Activated T-helper 1 cell treated with anti-CD3 and anti-CD28 coated beads, Interleukin-12 subunit alpha, Interleukin-12 subunit beta, Interleukin-2, Interleukin-4 antibody, amounts not matched to agents 30 ng/mL and 10 ng/mL and 1 ng/mL, durations not matched to agents 14 hours and 24 hours and 36 hours (primary cell): ENCODE measurements at regions not wholly inside any gene's neighbourhood (a gene's known extent, or its start where the extent isn't known, plus 50 kb on each side); places are given as distances from the start of the nearest gene placed in this dataset.
"Not testable (repeated sequence)": the region's sequence is repeated elsewhere in the genome, so short reads cannot be mapped to it uniquely, and the experiment has no call there.

Experiments
- DNase-seq: peaks from one replicate; pipeline ENCODE4 v3.0.0; 2021; ENCODE audit warnings: low spot score
- H3K27ac Mint-ChIP-seq: one replicate; pipeline ENCODE4 v1.8.0; 2021; ENCODE audit warnings: mild to moderate bottlenecking, mixed read lengths
- H3K27me3 Mint-ChIP-seq: one replicate; pipeline ENCODE4 v1.8.0; 2022; ENCODE audit warnings: mild to moderate bottlenecking, moderate library complexity, mixed read lengths; ENCODE audit not compliant: insufficient read depth
- H3K36me3 Mint-ChIP-seq: one replicate; pipeline ENCODE4 v1.8.0; 2021; ENCODE audit warnings: low read depth, mixed read lengths
- H3K4me1 Mint-ChIP-seq: one replicate; pipeline ENCODE4 v1.8.0; 2021; ENCODE audit warnings: low read depth, mixed read lengths
- H3K4me3 Mint-ChIP-seq: one replicate; pipeline ENCODE4 v1.8.0; 2021; ENCODE audit warnings: mild to moderate bottlenecking, moderate library complexity, mixed read lengths
- H3K9me3 Mint-ChIP-seq: one replicate; pipeline ENCODE4 v1.8.0; 2021; ENCODE audit warnings: mixed read lengths
- intact Hi-C: fragments of 100-400 bp; cut with micrococcal nuclease; formaldehyde crosslinking; loops from one replicate; pipeline ENCODE4 v1.15.1; 2024

- Mint-ChIP-seq H3K9me3 (no peaks in the 10 kb centered on the region), H3K27ac (no peak overlapping the region), H3K36me3 (no peaks in the 10 kb centered on the region), H3K27me3 (no peaks in the 10 kb centered on the region), H3K4me1 (no peaks in the 10 kb centered on the region), H3K4me3 (no peak overlapping the region)
- intact Hi-C loops = no loop called here
- no peak for DNase-seq
These were observed 669.6 kb downstream of the UQCRFS1 start for GRCh38 chr19:28543244-28543776.

- Mint-ChIP-seq H3K27me3 (no peaks in the 10 kb centered on the region), H3K4me3 (no peak overlapping the region), H3K4me1 (no peaks in the 10 kb centered on the region), H3K27ac (no peak overlapping the region), H3K36me3 (no peaks in the 10 kb centered on the region), H3K9me3 (peaks cover 7% of the 10 kb centered on the region)
- no peak for DNase-seq
- intact Hi-C loops = no loop called here
These were observed 670.3 kb downstream of the UQCRFS1 start for GRCh38 chr19:28542394-28543243.

- intact Hi-C loops = no loop called here
- Mint-ChIP-seq H3K9me3 (peaks cover 13% of the 10 kb centered on the region), H3K27ac (no peak overlapping the region), H3K27me3 (no peaks in the 10 kb centered on the region), H3K4me3 (no peak overlapping the region), H3K4me1 (no peaks in the 10 kb centered on the region), H3K36me3 (no peaks in the 10 kb centered on the region)
- no peak for DNase-seq
These were observed 671.2 kb downstream of the UQCRFS1 start for GRCh38 chr19:28541602-28542393.

GRCh38 chr19:28541029-28541428 is 671.9 kb downstream of the UQCRFS1 start:
- DNase-seq = no peak
- H3K27me3 Mint-ChIP-seq = no peaks in the 10 kb centered on the region
- no peak overlapping the region for H3K27ac Mint-ChIP-seq
- intact Hi-C loops = no loop called here
- H3K36me3 Mint-ChIP-seq = no peaks in the 10 kb centered on the region
- no peak overlapping the region for H3K4me3 Mint-ChIP-seq
- no peaks in the 10 kb centered on the region for H3K4me1 Mint-ChIP-seq
- peaks cover 13% of the 10 kb centered on the region for H3K9me3 Mint-ChIP-seq

- peaks cover 13% of the 10 kb centered on the region for H3K9me3 Mint-ChIP-seq
- intact Hi-C loops, H3K27me3 Mint-ChIP-seq, H3K4me1 Mint-ChIP-seq, H3K27ac Mint-ChIP-seq, H3K36me3 Mint-ChIP-seq, H3K4me3 Mint-ChIP-seq, DNase-seq: not testable (repeated sequence)
These were observed 672.6 kb downstream of the UQCRFS1 start for GRCh38 chr19:28540385-28540784.

GRCh38 chr19:28539759-28540158 is 673.2 kb downstream of the UQCRFS1 start:
- DNase-seq = no peak
- Mint-ChIP-seq H3K27ac (no peak overlapping the region), H3K9me3 (peaks cover 13% of the 10 kb centered on the region), H3K36me3 (no peaks in the 10 kb centered on the region), H3K27me3 (no peaks in the 10 kb centered on the region), H3K4me3 (no peak overlapping the region), H3K4me1 (no peaks in the 10 kb centered on the region)
- intact Hi-C loops = no loop called here

GRCh38 chr19:28538579-28538978 is 674.4 kb downstream of the UQCRFS1 start:
- peaks cover 13% of the 10 kb centered on the region for H3K9me3 Mint-ChIP-seq
- DNase-seq, intact Hi-C loops, H3K27ac Mint-ChIP-seq, H3K4me3 Mint-ChIP-seq, H3K27me3 Mint-ChIP-seq, H3K4me1 Mint-ChIP-seq, H3K36me3 Mint-ChIP-seq: not testable (repeated sequence)

- H3K4me3 Mint-ChIP-seq = no peak overlapping the region
- H3K27me3 Mint-ChIP-seq = no peaks in the 10 kb centered on the region
- H3K9me3 Mint-ChIP-seq = peaks cover 13% of the 10 kb centered on the region
- no peak for DNase-seq
- no peaks in the 10 kb centered on the region for H3K4me1 Mint-ChIP-seq
- no peak overlapping the region for H3K27ac Mint-ChIP-seq
- H3K36me3 Mint-ChIP-seq = no peaks in the 10 kb centered on the region
- intact Hi-C loops = no loop called here
These were observed 675.1 kb downstream of the UQCRFS1 start for GRCh38 chr19:28537896-28538295.

- intact Hi-C loops = no loop called here
- Mint-ChIP-seq H3K9me3 (peaks cover 13% of the 10 kb centered on the region), H3K36me3 (no peaks in the 10 kb centered on the region), H3K27ac (no peak overlapping the region), H3K4me1 (no peaks in the 10 kb centered on the region), H3K27me3 (no peaks in the 10 kb centered on the region), H3K4me3 (no peak overlapping the region)
- no peak for DNase-seq
These were observed 675.9 kb downstream of the UQCRFS1 start for GRCh38 chr19:28537079-28537478.

- H3K4me1 Mint-ChIP-seq = no peaks in the 10 kb centered on the region
- no peak for DNase-seq
- no peak overlapping the region for H3K4me3 Mint-ChIP-seq
- H3K27me3 Mint-ChIP-seq = no peaks in the 10 kb centered on the region
- no peaks in the 10 kb centered on the region for H3K36me3 Mint-ChIP-seq
- H3K27ac Mint-ChIP-seq = no peak overlapping the region
- peaks cover 13% of the 10 kb centered on the region for H3K9me3 Mint-ChIP-seq
- intact Hi-C loops = no loop called here
These were observed 677.6 kb downstream of the UQCRFS1 start for GRCh38 chr19:28535352-28535775.

GRCh38 chr19:28534766-28535351 is 678.1 kb downstream of the UQCRFS1 start:
- Mint-ChIP-seq H3K4me1 (no peaks in the 10 kb centered on the region), H3K9me3 (peaks cover 13% of the 10 kb centered on the region), H3K27me3 (no peaks in the 10 kb centered on the region), H3K36me3 (no peaks in the 10 kb centered on the region), H3K27ac (no peak overlapping the region), H3K4me3 (no peak overlapping the region)
- intact Hi-C loops = no loop called here
- DNase-seq = no peak

- DNase-seq = no peak
- no peaks in the 10 kb centered on the region for H3K36me3 Mint-ChIP-seq
- peaks cover 9% of the 10 kb centered on the region for H3K9me3 Mint-ChIP-seq
- no peak overlapping the region for H3K4me3 Mint-ChIP-seq
- no peak overlapping the region for H3K27ac Mint-ChIP-seq
- intact Hi-C loops = no loop called here
- H3K27me3 Mint-ChIP-seq = no peaks in the 10 kb centered on the region
- H3K4me1 Mint-ChIP-seq = no peaks in the 10 kb centered on the region
These were observed 680.1 kb downstream of the UQCRFS1 start for GRCh38 chr19:28532765-28533341.
